K562 (cell line): ENCODE measurements at regions not wholly inside any gene's neighbourhood (a gene's known extent, or its start where the extent isn't known, plus 50 kb on each side); places are given as distances from the start of the nearest gene placed in this dataset.

ENCODE experiments used
- HDAC1 ChIP-seq, 2 experiments: fragments of 450-650 bp; IDR thresholded peaks; 2 replicates each; pipeline ENCODE4 v1.6.1; 2016 to 2017; ENCODE audit warnings: inconsistent platforms in 1 of 2, mild to moderate bottlenecking in 1 of 2, moderate library complexity in 1 of 2
- HDAC8 ChIP-seq: fragments of 450-650 bp; IDR thresholded peaks from 2 replicates; pipeline ENCODE4 v1.6.1; 2016; ENCODE audit warnings: mild to moderate bottlenecking, missing genetic modification characterization, moderate library complexity, missing compliant biosample characterization
- KLF13 ChIP-seq: fragments of 450-650 bp; IDR thresholded peaks from 2 replicates; pipeline ENCODE4 v1.6.1; 2016; ENCODE audit warnings: missing genetic modification characterization, low read depth, mild to moderate bottlenecking, missing compliant biosample characterization, moderate library complexity, borderline replicate concordance
- NFXL1 ChIP-seq: fragments of 450-650 bp; formaldehyde crosslinking; IDR thresholded peaks from 2 replicates; pipeline ENCODE4 v1.4.0; 2021; ENCODE audit warnings: mild to moderate bottlenecking
- POLR2A ChIP-seq: fragments of 450-650 bp; conservative IDR thresholded peaks from 2 replicates; pipeline ENCODE4 v1.6.1; 2016
- POLR3A ChIP-seq: IDR thresholded peaks from 2 replicates; pipeline ENCODE4 v1.6.1; 2011; ENCODE audit warnings: borderline replicate concordance, mild to moderate bottlenecking, moderate library complexity; ENCODE audit not compliant: insufficient read length, insufficient read depth; ENCODE audit errors: extremely low read depth
- RBM15 ChIP-seq: fragments of 200-400 bp; formaldehyde crosslinking; IDR thresholded peaks from 2 replicates; pipeline ENCODE4 v1.6.1; 2018; ENCODE audit warnings: mild to moderate bottlenecking, low read length, moderate library complexity; ENCODE audit not compliant: insufficient read depth
- SMARCB1 ChIP-seq: IDR thresholded peaks from 2 replicates; pipeline ENCODE4 v1.6.1; 2011; ENCODE audit warnings: improper control_type of control experiment, low read depth; ENCODE audit not compliant: insufficient read length
- SRSF1 ChIP-seq: fragments of 200-400 bp; formaldehyde crosslinking; IDR thresholded peaks from 2 replicates; pipeline ENCODE4 v1.6.1; 2017; ENCODE audit warnings: mild to moderate bottlenecking, low read depth, low read length, moderate library complexity
- TCF3 ChIP-seq: sonication (generic); formaldehyde crosslinking; IDR thresholded peaks from 2 replicates; pipeline ENCODE4 v1.4.0; 2020; ENCODE audit warnings: mild to moderate bottlenecking, missing genetic modification reagents
- TOE1 ChIP-seq, 2 experiments: fragments of 450-650 bp in 1 of 2; sonication (generic) in 1 of 2; formaldehyde crosslinking in 1 of 2; IDR thresholded peaks; 2 replicates each; pipeline versions ENCODE4 v1.7.1 to v1.8.0; 2016 to 2022; ENCODE audit warnings: borderline replicate concordance in 2 of 2, mild to moderate bottlenecking in 2 of 2, antibody characterized with exemption in 1 of 2, inconsistent platforms in 1 of 2, low read depth in 1 of 2, missing genetic modification reagents in 1 of 2, moderate library complexity in 1 of 2
- ZNF239 ChIP-seq: fragments of 250-450 bp; sonication (Bioruptor Pico); IDR thresholded peaks from 2 replicates; pipeline ENCODE4 v1.4.0; 2020; ENCODE audit warnings: mild to moderate bottlenecking
- TF ChIP-seq, protein P1 (sequence below): fragments of 450-650 bp; IDR thresholded peaks from 2 replicates; pipeline ENCODE4 v1.6.1; 2014; ENCODE audit warnings: low read depth, mild to moderate bottlenecking, moderate library complexity, borderline replicate concordance
- TF ChIP-seq, protein P2 (sequence below): IDR thresholded peaks from 2 replicates; pipeline ENCODE4 v1.6.1; 2016; ENCODE audit warnings: missing genetic modification characterization, missing compliant biosample characterization

DNA sequence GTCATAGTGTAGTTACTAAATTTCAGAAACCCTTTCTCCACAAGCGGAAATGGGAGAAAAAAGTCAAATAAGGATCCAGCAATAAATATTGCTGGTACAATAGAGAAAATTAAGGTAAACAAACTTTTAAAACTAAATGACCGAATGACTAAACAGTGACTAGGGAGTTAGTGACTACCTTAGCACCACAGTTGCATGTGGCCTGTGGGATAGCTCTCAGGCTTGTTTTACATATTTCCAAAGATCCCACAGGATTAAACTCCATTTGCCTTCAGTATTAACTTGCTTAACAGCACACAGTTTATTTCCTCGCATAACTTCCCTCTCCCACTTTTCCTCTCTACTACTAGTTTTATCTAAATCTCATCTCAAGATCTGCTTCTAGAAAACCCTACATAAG, 824.3 kb upstream of the KLHL1 start (continued):
- TF ChIP-seq, protein P1, sequence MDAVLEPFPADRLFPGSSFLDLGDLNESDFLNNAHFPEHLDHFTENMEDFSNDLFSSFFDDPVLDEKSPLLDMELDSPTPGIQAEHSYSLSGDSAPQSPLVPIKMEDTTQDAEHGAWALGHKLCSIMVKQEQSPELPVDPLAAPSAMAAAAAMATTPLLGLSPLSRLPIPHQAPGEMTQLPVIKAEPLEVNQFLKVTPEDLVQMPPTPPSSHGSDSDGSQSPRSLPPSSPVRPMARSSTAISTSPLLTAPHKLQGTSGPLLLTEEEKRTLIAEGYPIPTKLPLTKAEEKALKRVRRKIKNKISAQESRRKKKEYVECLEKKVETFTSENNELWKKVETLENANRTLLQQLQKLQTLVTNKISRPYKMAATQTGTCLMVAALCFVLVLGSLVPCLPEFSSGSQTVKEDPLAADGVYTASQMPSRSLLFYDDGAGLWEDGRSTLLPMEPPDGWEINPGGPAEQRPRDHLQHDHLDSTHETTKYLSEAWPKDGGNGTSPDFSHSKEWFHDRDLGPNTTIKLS = no peak
- TF ChIP-seq HDAC1 (IDR thresholded peaks at IDR 0.05) (no peak), HDAC8 (tag) (no peak), NFXL1 (CRISPR knock-in tag) (no peak), TCF3 (CRISPR knock-in tag) (no peak), SMARCB1 (no peak), POLR3A (no peak), SRSF1 (no peak), TOE1 (IDR thresholded peaks at IDR 0.05; ENCODE audit: borderline replicate concordance) (no peak), TOE1 (CRISPR knock-in tag; IDR thresholded peaks at IDR 0.05; ENCODE audit: borderline replicate concordance, low read depth) (no peak), ZNF239 (CRISPR knock-in tag) (no peak), POLR2A (no peak), KLF13 (tag) (no peak), RBM15 (no peak)
- TF ChIP-seq, protein P2, sequence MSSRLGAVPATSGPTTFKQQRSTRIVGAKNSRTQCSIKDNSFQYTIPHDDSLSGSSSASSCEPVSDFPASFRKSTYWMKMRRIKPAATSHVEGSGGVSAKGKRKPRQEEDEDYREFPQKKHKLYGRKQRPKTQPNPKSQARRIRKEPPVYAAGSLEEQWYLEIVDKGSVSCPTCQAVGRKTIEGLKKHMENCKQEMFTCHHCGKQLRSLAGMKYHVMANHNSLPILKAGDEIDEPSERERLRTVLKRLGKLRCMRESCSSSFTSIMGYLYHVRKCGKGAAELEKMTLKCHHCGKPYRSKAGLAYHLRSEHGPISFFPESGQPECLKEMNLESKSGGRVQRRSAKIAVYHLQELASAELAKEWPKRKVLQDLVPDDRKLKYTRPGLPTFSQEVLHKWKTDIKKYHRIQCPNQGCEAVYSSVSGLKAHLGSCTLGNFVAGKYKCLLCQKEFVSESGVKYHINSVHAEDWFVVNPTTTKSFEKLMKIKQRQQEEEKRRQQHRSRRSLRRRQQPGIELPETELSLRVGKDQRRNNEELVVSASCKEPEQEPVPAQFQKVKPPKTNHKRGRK (tag) = no peak
- TF ChIP-seq, all 486 proteins: peak for 0
